NCI-H82 treated with DMSO at 0.1 percent for 48 hours (cell line): ENCODE measurements at regions not wholly inside any gene's neighbourhood (a gene's known extent, or its start where the extent isn't known, plus 50 kb on each side); places are given as distances from the start of the nearest gene placed in this dataset.

Experiments used
- DNase-seq: peaks from one replicate; lab custom pipeline; 2025; ENCODE audit not compliant: unreplicated experiment; lab: John Stamatoyannopoulos, UW

DNA sequence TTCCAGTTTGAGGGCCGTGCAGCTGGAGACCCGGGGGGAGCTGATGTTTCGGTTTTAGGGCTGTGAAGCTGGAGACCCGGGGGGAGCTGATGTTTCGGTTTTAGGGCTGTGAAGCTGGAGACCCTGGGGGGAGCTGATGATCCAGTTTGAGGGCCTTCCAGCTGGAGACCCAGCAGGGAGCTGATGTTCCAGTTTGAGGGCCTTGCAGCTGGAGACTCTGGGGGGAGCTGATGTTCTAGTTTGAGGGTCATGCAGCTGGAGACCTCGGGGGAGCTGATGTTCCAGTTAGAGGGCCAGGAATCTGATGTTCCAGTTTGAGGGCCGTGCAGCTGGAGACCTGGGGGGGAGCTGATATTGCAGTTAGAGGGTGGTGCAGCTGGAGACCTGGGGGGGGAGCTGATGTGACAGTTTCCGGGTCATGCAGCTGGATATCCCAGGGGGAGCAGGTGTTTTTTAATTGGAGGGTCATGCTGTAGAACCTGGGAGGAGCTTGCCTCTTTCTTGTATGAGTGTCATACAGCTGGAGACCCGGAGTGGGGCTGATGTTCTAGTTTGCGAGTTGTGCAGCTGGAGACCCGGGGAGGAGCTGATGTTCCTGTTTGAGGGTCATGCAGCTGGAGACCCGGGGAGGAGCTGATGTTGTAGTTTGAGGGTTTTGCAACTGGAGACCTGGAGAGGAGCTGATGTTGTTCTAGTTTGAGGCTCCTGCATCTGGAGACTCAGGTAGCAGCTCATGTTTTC lies 153.2 kb downstream of the RTP5 start:
- no peak for DNase-seq

DNA sequence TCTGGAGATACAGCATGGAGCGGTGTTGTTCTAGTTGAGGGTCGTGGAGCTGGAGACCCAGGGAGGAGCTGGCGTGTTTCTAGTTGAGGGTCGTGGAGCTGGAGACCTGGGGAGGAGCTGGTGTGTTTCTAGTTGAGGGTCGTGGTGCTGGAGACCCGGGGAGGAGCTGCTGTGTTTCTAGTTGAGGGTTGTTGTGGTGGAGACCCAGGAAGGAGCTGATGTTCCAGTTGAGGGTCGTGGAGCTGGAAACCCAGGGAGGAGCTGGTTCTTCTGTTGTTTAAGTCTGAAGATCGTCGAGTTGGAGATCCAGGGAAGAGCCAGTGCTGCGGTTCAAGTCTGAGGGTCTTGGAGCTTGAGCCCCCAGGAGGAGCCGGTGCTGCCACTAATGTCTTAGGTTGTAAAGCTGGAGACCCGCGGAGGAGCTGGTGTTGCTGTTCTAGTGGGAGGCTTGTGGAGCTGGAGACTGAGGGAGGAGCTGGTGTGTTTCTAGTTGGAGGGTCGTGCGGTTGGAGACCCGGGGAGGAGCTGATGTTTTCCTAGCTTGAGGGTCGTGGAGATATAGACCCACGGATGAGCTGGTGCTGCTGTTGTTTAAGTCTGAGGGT lies 155.3 kb downstream of the RTP5 start:
- DNase-seq: no peak

DNA sequence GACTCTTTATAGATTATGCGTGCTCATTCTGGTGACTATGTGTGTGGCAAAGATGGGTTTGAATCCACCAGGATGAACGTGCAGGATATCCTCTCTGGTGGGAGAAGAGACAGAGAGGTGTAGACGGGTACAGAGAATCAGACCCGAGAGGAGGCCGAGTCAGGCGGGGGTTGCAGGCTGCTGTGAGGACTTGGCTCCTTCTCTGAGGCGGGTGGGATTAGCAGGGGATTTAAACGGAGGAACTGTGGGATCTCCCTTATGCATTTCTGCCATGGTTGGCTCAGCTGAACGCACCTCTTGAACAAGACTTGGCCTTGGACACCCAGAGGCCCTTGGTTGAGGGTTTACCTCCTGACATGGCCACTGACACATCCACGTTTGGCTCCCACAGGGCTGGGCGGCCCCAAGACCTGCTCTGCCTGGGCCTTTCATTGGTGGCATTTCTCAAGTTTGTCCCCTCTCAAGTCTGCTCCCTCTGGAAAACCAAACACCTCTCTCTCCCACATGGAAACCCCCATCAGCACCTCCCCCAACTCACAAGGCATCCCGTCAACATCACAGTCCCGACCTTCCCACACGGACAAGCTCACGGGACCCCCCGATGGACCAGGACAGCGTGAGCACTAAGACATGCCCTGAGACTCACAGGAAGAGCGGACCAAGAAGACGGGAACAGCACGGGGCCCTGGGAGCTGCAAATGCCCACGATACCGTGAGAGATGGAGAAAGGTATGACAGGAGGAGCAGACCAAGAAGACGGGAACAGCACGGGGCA lies 158.3 kb downstream of the RTP5 start:
- no peak for DNase-seq

DNA sequence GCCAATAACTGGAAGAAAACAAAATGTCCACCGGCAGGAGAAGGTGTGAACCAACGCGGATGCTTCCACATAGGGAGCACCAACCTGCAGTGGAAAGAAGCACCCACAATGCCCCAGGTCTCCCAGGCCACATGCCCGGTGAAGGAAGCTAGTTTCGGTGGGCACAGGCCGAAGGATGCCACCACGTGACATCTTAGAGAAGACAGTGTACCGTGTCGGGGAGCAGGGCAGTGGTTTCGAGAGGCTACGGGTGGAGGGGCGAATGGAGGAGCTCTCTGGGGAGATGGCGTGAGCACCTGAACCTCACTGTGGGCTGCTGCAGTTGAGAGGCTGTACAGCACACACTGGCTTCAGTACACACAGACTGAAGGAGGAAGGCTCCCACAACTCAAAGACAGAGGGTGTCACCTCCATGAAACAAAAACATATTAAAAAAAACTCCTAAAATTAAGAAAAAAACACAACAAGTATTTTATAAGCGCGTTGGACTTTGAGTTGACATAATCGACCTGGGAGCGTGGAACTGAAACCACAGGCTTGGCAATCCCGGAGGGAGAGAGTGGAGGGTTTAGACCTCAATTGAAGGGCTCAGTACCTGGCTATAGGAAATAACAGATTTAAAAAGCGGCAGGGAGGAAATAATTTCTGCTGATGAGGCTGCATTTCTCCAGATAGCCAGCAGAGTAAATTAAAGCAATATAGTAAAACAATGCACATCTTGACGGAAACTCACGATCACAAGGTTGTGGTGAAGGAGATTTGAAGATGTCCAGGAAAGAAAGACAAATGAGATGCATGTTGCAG lies 160.1 kb downstream of the RTP5 start:
- no peak for DNase-seq

DNA sequence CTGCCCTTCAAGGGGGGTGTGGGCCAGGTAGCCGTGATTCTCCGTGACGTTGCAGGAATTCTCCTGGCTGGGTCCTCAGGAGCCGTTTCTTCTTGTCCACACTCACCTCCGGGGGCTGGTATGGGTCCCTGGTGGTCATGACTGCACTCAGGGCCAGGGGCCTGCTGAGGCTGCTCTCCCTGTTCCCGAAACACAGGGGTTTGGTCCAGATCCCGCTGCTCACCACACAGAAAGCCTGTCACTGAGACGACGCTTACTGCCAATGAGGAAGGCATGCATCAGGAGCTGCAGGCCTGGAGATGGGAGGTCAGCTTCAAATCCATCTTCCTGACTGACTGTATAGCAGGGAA lies 160.7 kb downstream of the RTP5 start:
- DNase-seq: no peak

DNA sequence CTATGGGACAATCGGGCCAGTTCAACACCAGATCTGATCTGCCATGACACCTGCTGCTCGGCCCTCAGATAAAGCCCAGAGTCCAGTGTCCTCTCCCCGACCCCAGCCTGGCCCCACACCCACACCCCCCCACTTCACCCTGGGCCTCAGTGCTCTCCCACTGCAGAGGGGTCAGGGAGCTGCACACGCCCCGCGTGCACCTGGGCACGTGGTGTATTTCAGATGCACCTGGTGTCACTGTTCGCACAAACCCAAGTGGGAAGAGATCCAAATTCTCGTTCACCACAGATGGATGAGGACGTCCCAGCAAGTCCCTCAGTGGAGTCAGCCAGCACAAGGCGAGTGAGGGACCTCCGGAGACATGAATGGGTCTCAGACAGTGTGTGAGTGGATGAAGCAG lies 161.3 kb downstream of the RTP5 start:
- no peak for DNase-seq

DNA sequence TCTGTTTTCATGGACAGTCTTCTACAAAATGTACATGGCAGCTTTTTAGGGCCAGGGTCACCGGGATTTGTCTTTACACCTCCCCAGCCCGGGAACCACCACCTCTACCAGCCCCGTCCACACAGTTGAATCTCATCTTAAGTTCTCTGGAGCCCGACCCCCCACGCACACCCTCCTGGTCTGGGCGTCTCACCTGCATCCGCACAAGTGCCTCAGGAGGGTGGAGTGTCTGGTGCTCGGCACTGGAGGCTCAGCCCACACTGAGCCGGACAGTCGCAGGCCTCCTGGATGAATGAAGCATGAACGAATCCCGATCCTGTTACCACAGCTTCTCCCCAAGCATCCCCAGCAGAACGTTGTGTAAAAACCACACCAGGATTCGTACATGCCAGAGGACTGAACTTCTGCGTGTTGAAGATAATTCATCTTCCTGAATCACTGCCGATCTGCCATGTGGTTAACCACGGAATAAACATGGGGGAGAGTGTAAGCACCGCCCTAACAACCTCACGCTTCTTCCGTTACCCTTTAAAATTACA lies 162.0 kb downstream of the RTP5 start:
- DNase-seq: no peak

DNA sequence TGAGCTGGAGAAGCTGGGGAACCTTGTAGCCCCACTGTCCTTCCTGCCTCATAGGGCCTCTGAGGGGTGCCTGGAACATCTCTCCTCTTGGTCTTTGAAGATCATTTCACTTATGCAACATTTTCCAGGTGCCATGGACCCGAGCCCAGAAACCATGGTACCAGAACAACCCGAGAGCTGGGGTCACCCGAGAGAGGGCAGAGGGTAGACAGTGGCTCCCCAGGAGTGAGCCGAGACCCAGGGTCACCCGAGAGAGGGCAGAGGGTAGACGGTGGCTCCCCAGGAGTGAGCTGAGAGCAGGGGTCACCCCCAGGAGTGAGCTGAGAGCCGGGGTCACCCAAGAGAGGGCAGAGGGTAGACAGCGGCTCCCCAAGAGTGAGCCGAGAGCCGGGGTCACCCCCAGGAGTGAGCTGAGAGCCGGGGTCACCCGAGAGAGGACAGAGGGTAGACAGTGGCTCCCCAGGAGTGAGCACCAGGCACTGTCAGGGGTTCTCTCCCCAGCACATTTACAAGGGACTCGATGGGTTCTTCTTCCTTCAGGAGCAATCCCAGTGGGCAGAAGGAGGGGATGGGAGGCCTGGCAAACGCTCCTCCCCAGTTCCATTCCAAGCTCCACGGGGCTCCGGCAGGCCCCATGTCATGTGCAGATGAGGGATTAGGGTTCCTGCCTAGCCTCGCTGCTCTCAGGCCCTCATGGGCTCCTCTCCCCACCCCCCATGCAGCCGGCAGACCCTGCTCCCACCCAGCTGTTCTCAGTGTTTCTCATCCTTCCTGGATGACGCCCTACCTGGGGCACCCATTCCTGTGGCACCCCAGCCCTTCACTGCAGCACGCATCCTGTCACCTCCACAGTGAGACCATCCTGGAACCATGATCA lies 163.5 kb downstream of the RTP5 start:
- no peak for DNase-seq

DNA sequence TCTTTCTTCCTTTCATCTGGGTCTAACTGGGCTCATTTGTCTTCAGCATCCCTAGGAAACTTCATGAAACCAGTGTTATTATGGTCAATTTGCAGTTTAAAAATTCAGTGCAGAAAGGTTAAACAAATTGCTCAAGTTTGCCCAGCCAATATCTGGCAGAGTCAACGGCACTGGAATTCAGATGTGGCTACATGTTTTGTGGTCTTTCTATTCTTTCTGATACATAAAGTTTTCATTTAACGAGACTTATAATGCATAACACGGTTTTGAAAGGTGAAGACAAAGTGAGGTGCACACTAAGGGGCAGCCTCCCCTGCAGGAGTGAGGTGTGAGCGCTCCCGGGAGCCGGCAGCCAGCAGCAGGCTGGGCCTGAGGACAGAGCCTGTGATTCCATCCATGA lies 164.6 kb downstream of the RTP5 start:
- no peak for DNase-seq

DNA sequence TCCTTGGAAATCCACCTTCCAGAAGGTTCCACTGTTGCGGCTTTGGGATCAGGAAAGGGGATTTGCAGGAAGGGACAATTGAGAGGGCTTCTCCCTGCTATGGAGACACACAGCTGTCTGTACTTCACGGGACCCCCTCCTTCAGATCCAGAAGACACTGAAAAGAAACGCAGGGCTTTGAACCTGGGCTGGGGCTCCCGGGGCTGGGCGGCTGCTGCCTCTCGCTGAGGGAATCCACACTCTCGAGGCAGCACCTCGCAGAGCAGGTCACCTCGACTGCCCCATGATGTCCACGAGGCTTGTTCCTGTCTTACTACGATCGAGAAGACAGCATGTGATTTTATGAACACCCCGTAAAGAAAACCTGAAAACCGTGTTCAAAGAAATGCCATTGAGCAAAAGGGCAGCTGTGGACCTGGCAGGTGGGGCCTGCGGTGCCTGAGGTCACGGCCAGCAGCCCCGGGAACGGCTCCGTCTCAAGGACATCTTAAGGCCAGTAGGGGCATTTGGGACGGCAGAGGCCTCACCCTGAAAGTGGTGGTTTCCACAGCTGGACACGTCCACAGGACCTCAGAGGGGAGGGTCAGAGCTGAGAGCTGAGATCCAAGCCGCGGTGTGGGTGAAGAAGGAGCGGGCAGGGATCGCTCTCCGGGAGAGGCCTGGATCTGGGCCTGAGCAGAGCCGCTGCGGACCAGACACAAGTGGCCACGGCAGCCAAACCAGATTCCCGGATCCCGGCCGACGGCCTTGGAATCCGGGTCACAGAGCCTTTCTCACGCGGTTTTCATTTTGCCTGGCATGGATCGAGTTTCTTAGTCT lies 165.7 kb downstream of the RTP5 start:
- no peak for DNase-seq

DNA sequence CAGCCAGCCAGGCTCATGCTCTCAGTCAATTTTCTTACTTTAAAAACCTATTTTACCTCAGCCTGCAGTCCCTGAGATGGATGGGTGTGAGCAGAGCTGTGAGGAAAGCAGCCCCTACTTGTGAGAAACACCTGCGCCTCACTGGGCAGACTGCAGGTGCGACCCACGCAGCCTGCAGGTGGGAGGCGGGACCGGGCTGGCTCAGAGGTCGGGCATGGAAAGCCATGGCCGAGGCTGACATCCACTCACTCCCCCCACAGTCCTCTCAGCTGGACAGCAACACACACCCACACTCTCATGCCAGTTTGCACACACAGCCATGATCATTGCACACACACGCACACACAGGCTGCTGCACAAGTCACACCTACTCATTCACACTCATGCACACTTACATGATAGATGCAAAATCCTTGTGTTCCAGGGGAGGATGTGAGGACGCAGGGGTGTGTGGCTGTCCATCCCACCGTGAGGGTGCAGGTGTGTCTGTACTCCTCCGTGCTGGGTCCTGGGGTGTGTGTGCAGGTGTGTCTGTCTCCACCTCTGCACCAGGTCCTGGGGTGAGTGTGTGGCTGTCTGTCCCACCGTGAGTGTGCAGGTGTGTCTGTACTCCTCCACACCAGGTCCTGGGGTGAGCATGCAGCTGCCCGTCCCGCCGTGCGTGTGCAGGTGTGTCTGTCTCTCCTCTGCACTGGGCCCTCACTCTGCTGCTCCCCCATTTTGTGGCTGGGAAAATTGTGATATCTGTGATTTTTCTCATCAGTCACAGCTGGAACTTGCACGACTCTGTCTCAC lies 166.5 kb downstream of the RTP5 start:
- no peak for DNase-seq

DNA sequence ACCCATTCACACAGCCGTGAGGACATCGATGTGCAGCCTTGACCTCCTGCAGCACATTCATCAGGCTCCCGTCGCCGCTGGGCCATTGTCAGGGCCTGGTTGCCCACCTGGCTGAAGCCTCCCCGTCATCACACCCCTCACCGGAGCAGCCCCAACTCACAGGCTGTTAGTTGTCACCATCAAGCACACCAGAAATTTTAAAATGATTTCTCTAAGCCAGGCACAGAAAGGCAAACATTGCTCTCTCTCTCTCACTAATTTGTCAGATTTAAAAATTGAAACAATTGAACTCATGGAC lies 167.1 kb downstream of the RTP5 start:
- no peak for DNase-seq

DNA sequence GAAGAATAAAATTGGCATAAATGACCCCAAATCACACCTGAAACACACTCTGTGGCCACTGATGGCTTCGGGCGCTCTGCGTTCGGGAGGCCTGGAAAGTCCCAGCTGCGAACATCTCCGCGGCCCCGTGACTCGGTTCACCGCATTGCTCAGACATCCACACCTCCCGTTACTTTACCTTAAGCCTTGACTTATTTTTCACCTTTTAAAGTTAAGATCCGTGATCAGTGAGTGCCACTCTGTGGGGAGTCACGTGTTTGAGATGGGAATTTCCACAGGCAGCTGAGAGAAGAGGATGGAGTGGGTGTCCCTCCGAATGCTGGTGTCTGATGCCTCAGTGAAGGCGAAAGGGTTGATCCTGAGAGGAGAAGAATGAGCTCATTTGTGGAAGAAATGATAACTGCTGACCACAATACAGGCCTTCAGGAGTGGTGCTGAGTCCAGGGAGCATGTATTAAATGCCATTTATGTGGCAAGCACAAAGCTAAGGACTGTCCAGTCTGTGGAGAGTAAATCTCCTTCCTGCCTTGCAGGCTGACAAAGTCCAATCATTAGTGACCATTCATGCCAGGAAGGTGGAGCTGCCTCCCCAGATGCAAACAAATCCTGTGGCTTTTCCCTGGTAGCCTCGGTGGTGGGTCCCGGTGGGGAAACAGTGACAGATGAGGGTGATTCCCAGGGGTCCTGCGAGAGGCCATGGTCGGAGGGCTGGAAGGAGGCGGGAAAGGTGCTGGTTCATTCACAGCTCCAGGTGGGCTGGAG lies 168.8 kb downstream of the RTP5 start:
- DNase-seq: no peak

DNA sequence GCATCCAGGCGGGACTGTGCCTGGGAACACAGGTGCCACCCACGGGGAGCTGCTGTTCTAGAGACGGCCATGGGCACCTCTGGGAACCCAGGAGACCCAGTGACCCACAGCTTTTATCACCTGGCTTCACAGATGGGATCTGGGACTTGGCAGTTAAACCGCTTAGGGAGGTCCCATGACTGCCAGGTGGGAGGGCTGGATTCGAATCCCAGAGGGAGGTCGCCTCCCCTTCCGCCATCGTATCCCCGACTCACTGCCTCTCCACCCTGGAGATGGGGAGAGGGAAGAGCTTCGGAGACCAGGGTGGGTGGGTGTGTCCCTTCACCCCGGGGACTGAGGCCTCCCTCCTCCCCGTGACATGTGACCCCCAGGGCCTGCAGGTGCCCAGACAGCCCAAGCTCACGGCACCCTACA lies 169.4 kb downstream of the RTP5 start:
- DNase-seq: no peak

DNA sequence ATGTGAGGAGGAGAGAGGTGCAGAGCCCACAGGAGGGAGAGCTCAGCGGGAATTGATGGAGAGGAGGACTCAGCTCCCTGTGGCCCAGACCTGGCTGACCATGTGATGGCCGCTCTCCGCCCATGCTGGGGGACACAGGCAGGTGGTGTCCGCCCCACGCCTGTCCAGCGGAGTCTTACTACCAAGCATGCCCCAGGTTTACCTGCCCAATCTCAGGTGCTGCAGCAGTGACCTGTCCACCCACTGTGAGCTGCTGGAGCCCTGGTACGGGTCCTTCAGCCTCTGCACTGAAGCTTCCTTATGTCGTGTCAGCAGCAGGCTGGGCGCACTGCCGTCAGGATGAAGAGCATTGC lies 170.8 kb downstream of the RTP5 start:
- DNase-seq: no peak

DNA sequence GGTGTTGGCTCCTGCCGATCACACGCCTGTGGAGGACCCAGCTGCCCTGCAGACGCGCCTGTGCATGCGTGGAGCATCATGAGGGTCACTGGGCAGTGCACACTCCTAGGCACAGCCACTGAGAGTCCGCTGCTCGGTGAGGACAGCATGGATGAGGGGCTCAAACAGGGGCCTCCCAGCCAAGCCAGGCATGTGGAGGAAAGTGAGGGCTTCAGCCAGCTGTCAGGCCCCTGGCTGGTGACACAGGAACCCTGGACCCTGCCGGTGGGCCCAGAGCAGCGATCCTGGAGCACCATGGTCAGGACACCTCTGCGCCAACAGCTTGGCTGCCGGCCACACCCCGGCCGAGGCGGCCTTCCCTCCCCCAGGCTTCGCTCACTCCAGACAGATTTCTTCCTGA lies 171.2 kb downstream of the RTP5 start:
- no peak for DNase-seq

DNA sequence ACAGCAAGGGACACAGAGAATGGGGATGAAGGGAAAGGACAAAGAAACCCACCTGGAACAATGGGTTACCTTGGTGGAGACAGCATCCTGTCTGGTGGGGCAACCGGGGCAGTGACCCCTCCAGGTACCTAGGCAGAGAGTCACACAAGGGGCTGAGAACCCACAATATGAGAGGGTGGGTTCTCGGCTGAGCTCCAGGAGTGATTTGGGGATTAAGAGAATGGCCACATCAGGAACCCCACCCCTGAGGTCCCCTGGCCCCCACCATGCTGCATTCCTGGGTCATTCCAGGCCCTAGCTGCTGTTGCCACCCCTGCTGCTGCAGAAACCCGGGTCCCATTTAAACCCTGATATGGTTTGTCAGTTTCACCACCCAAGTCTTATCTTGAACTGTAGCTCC lies 172.3 kb downstream of the RTP5 start:
- no peak for DNase-seq
